Ascending aorta (tissue), 2 donors: ENCODE measurements at regions not wholly inside any gene's neighbourhood (a gene's known extent, or its start where the extent isn't known, plus 50 kb on each side); places are given as distances from the start of the nearest gene placed in this dataset.
A peak's percentile ranks its signal among the peaks of the same experiment; 100 is the strongest.

Source experiments
- DNase-seq, 2 donors: peaks; one replicate each; pipeline ENCODE4 v3.0.0-alpha.2; 2019; ENCODE audit warnings: low spot score in 2 of 2
- H3K27ac ChIP-seq, 2 donors: fragments of 200-600 bp; sonication (generic); one replicate each; pipeline ENCODE4 v1.5.1; 2016 to 2017; ENCODE audit warnings: mild to moderate bottlenecking in 1 of 2
- H3K27me3 ChIP-seq: fragments of 200-600 bp; sonication (generic); one replicate; pipeline ENCODE4 v1.5.1; 2017
- H3K36me3 ChIP-seq, 2 donors: fragments of 200-600 bp; sonication (generic); one replicate each; pipeline ENCODE4 v1.5.1; 2016
- H3K4me1 ChIP-seq, 2 donors: fragments of 200-600 bp; sonication (generic); one replicate each; pipeline ENCODE4 v1.5.1; 2016 to 2017; ENCODE audit warnings: mild to moderate bottlenecking in 1 of 2
- H3K4me3 ChIP-seq, 2 donors: fragments of 200-600 bp; sonication (generic); one replicate each; pipeline ENCODE4 v1.5.1; 2016 to 2017; ENCODE audit warnings: mild to moderate bottlenecking in 1 of 2
- H3K9me3 ChIP-seq, 2 donors: fragments of 200-600 bp; sonication (generic); one replicate each; pipeline ENCODE4 v1.5.1; 2016
- CTCF ChIP-seq, 3 experiments: fragments of 200-600 bp in 2 of 3; fragments of 450-650 bp in 1 of 3; sonication (generic) in 2 of 3; IDR thresholded peaks; one replicate each; pipeline ENCODE4 v1.5.1; 2016 to 2019; ENCODE audit warnings: antibody characterized with exemption in 3 of 3, mild to moderate bottlenecking in 1 of 3, moderate library complexity in 1 of 3
- intact Hi-C: fragments of 100-400 bp; cut with DNase I; formaldehyde crosslinking; loops from one replicate; pipeline ENCODE4 v1.15.1; 2023

GRCh38 chr5:67536866-67537265 is 340.3 kb upstream of the CD180 start:
- no peaks in the 10 kb centered on the region for H3K27me3 ChIP-seq
- TF ChIP-seq CTCF (IDR thresholded peaks at IDR 0.05): no peak
- DNase-seq: no peak
- peaks cover 3% of the 10 kb centered on the region in 2 donors for H3K4me1 ChIP-seq
- intact Hi-C loops: no loop called here
- H3K36me3 ChIP-seq: no peaks in the 10 kb centered on the region
- no peak overlapping the region for H3K27ac ChIP-seq
- no peaks in the 10 kb centered on the region for H3K9me3 ChIP-seq
- H3K4me3 ChIP-seq: peak overlapping the region in 1 of 2 donors; percentile 50

- Histone ChIP-seq H3K4me1 (no peaks in the 10 kb centered on the region), H3K27ac (no peak overlapping the region), H3K9me3 (peaks cover 0 to 5% of the 10 kb centered on the region in 2 donors), H3K36me3 (no peaks in the 10 kb centered on the region), H3K27me3 (no peaks in the 10 kb centered on the region), H3K4me3 (no peak overlapping the region)
- intact Hi-C loops: no loop called here
- TF ChIP-seq CTCF (IDR thresholded peaks at IDR 0.05): no peak
- DNase-seq: no peak
Observed at GRCh38 chr5:67530609-67531255, 334.1 kb upstream of the CD180 start.

DNA sequence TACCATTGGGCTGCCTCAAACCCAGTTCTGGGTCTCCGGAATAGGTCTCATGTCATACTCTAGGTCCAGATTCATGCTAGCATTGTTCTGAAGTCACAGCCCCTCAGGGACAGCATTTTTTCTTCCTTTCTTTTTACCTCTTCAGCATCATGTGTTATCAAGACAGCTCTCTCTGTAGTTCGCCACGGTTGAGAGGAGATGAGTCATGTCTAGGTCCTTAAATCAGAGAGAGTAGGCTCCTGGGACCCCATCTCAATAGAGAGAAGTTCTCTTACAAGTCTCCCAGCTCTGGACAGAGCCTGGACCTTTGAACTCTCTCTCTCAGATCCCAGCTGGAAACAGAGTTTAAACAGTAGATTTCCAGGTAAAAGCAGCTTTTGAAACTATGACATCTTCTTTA is 332.4 kb upstream of the CD180 start:
- DNase-seq: no peak
- TF ChIP-seq CTCF (IDR thresholded peaks at IDR 0.05): no peak
- H3K4me1 ChIP-seq: no peaks in the 10 kb centered on the region
- H3K36me3 ChIP-seq: no peaks in the 10 kb centered on the region
- H3K9me3 ChIP-seq: peaks cover 0 to 5% of the 10 kb centered on the region in 2 donors
- intact Hi-C loops: no loop called here
- no peaks in the 10 kb centered on the region for H3K27me3 ChIP-seq
- H3K27ac ChIP-seq: no peak overlapping the region
- no peak overlapping the region for H3K4me3 ChIP-seq

DNA sequence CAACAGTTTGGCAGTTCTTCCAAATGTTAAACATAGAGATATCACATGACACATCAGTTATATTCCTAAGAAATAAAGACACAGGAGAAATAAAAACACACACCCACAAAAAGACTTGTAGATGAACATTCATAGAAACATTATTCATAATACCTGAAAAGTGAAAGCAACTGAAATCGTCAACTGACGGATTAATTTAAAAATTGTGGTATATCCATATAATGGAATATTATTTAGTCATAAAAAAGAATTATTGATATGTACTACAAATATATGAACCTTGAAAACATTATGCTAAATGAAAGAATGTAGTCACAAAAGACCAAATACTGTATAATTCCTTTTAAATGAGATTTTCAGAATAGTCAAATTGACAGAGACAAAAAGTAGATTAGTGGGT is 330.2 kb upstream of the CD180 start:
- Histone ChIP-seq H3K27me3 (no peaks in the 10 kb centered on the region), H3K9me3 (peaks cover 0 to 5% of the 10 kb centered on the region in 2 donors), H3K4me1 (no peaks in the 10 kb centered on the region), H3K4me3 (no peak overlapping the region), H3K27ac (no peak overlapping the region), H3K36me3 (no peaks in the 10 kb centered on the region)
- intact Hi-C loops: no loop called here
- no peak for TF ChIP-seq CTCF (IDR thresholded peaks at IDR 0.05)
- DNase-seq: no peak

- Histone ChIP-seq H3K27me3 (no peaks in the 10 kb centered on the region), H3K9me3 (no peaks in the 10 kb centered on the region), H3K27ac (no peak overlapping the region), H3K4me3 (no peak overlapping the region), H3K4me1 (no peaks in the 10 kb centered on the region), H3K36me3 (no peaks in the 10 kb centered on the region)
- intact Hi-C loops: no loop called here
- no peak for DNase-seq
- TF ChIP-seq CTCF (IDR thresholded peaks at IDR 0.05): no peak
Observed at GRCh38 chr5:67520161-67520908, 323.7 kb upstream of the CD180 start.
